GM23248 (cell line): ENCODE measurements at regions not wholly inside any gene's neighbourhood (a gene's known extent, or its start where the extent isn't known, plus 50 kb on each side); places are given as distances from the start of the nearest gene placed in this dataset.

Experiments used
- EZH2 ChIP-seq: fragments of 200-600 bp; sonication (generic); IDR thresholded peaks from 2 replicates; pipeline ENCODE4 v1.6.1; 2018; ENCODE audit warnings: antibody characterized with exemption, mild to moderate bottlenecking; ENCODE audit not compliant: insufficient read depth, poor library complexity, severe bottlenecking
- EZH2phosphoT487 ChIP-seq: fragments of 200-600 bp; sonication (generic); IDR thresholded peaks from 2 replicates; pipeline ENCODE4 v1.6.1; 2018; ENCODE audit warnings: antibody characterized with exemption, moderate library complexity, mild to moderate bottlenecking, low read depth; ENCODE audit not compliant: insufficient read depth

- TF ChIP-seq EZH2phosphoT487 (no peak), EZH2 (no peak)
Measured at GRCh38 chr10:60649485-60650377, 128.5 kb upstream of the CDK1 start.
